ENCODE measurements at regions not wholly inside any gene's neighbourhood (a gene's known extent, or its start where the extent isn't known, plus 50 kb on each side); places are given as distances from the start of the nearest gene placed in this dataset.

- TF ChIP-seq CTCF (IDR thresholded peaks at IDR 0.05) (no peak), POLR2A (IDR thresholded peaks at IDR 0.05) (no peak)
Measured at GRCh38 chr4:141792164-141792563, 155.8 kb downstream of the IL15 start.

All from lower leg skin (tissue), 3 donors.